Inflammatory macrophage (primary cell): ENCODE measurements at regions not wholly inside any gene's neighbourhood (a gene's known extent, or its start where the extent isn't known, plus 50 kb on each side); places are given as distances from the start of the nearest gene placed in this dataset.

Experiments used
- DNase-seq, 2 donors: peaks; one replicate each; pipeline ENCODE4 v3.0.0-alpha.2; 2020 to 2022

- no peak for DNase-seq
Measured at GRCh38 chr1:56065729-56066128, 513.6 kb downstream of the PLPP3 start.

- DNase-seq: no peak
Measured at GRCh38 chr1:56064705-56065104, 514.7 kb downstream of the PLPP3 start.

GRCh38 chr1:56063461-56063860 is 515.9 kb downstream of the PLPP3 start:
- no peak for DNase-seq

- no peak for DNase-seq
Measured at GRCh38 chr1:56062625-56063024, 516.7 kb downstream of the PLPP3 start.

GRCh38 chr1:56061824-56062223 is 517.5 kb downstream of the PLPP3 start:
- peak in 1 of 2 donors; percentile 24 for DNase-seq

GRCh38 chr1:56060906-56061305 is 518.5 kb downstream of the PLPP3 start:
- DNase-seq: no peak

GRCh38 chr1:56057466-56058405 is 521.6 kb downstream of the PLPP3 start:
- no peak for DNase-seq

GRCh38 chr1:56056438-56057287 is 522.7 kb downstream of the PLPP3 start:
- no peak for DNase-seq

- no peak for DNase-seq
Measured at GRCh38 chr1:56054959-56055358, 524.4 kb downstream of the PLPP3 start.

GRCh38 chr1:56052041-56052440 is 527.3 kb downstream of the PLPP3 start:
- DNase-seq: no peak

- DNase-seq: no peak
Measured at GRCh38 chr1:56050911-56051310, 528.5 kb downstream of the PLPP3 start.

- no peak for DNase-seq
Measured at GRCh38 chr1:56045477-56045876, 533.9 kb downstream of the PLPP3 start.

- no peak for DNase-seq
Measured at GRCh38 chr1:56045062-56045461, 534.3 kb downstream of the PLPP3 start.

- no peak for DNase-seq
Measured at GRCh38 chr1:56036479-56036878, 542.9 kb downstream of the PLPP3 start.

GRCh38 chr1:56034847-56035481 is 544.4 kb downstream of the PLPP3 start:
- DNase-seq: no peak

- DNase-seq: no peak
Measured at GRCh38 chr1:56034222-56034621, 545.1 kb downstream of the PLPP3 start.

GRCh38 chr1:56033321-56034037 is 545.9 kb downstream of the PLPP3 start:
- DNase-seq: no peak

GRCh38 chr1:56032096-56032676 is 547.2 kb downstream of the PLPP3 start:
- DNase-seq: no peak

- DNase-seq: no peak
Measured at GRCh38 chr1:56031001-56031400, 548.4 kb downstream of the PLPP3 start.

GRCh38 chr1:56029319-56030003 is 549.9 kb downstream of the PLPP3 start:
- no peak for DNase-seq

- no peak for DNase-seq
Measured at GRCh38 chr1:56028911-56029310, 550.5 kb downstream of the PLPP3 start.
